NCI-H1105 (cell line): ENCODE measurements at regions not wholly inside any gene's neighbourhood (a gene's known extent, or its start where the extent isn't known, plus 50 kb on each side); places are given as distances from the start of the nearest gene placed in this dataset.
A peak's percentile ranks its signal among the peaks of the same experiment; 100 is the strongest.

Source experiments
- DNase-seq: peaks from one replicate; lab custom pipeline; 2025; lab: John Stamatoyannopoulos, UW

GRCh38 chr14:94995551-94995950 lies 161.8 kb downstream of the DICER1 start:
- no peak for DNase-seq

- no peak for DNase-seq
These were observed 163.1 kb downstream of the DICER1 start for GRCh38 chr14:94994245-94994644.

GRCh38 chr14:94992046-94992445 lies 165.3 kb downstream of the DICER1 start:
- no peak for DNase-seq

GRCh38 chr14:94989946-94990345 lies 167.4 kb downstream of the DICER1 start:
- DNase-seq = peak; percentile 8

- no peak for DNase-seq
These were observed 167.9 kb downstream of the DICER1 start for GRCh38 chr14:94989417-94989816.

- DNase-seq = no peak
These were observed 169.9 kb downstream of the DICER1 start for GRCh38 chr14:94987409-94987808.

GRCh38 chr14:94979891-94980290 lies 177.4 kb downstream of the DICER1 start:
- no peak for DNase-seq

GRCh38 chr14:94977016-94977415 lies 180.3 kb downstream of the DICER1 start:
- DNase-seq = no peak

GRCh38 chr14:94975366-94975765 lies 182.0 kb downstream of the DICER1 start:
- no peak for DNase-seq

GRCh38 chr14:94974893-94975292 lies 182.4 kb downstream of the DICER1 start:
- no peak for DNase-seq

- DNase-seq = no peak
These were observed 182.9 kb downstream of the DICER1 start for GRCh38 chr14:94974422-94974821.

- no peak for DNase-seq
These were observed 185.6 kb downstream of the DICER1 start for GRCh38 chr14:94971750-94972149.

- no peak for DNase-seq
These were observed 186.2 kb downstream of the DICER1 start for GRCh38 chr14:94970941-94971730.

- DNase-seq = no peak
These were observed 187.6 kb downstream of the DICER1 start for GRCh38 chr14:94969766-94970165.

- DNase-seq = no peak
These were observed 190.5 kb downstream of the DICER1 start for GRCh38 chr14:94966868-94967267.

- no peak for DNase-seq
These were observed 191.0 kb downstream of the DICER1 start for GRCh38 chr14:94966344-94966743.

- no peak for DNase-seq
These were observed 191.6 kb downstream of the DICER1 start for GRCh38 chr14:94965551-94966313.

- DNase-seq = no peak
These were observed 192.4 kb downstream of the DICER1 start for GRCh38 chr14:94964931-94965330.

GRCh38 chr14:94964181-94964580 lies 193.1 kb downstream of the DICER1 start:
- no peak for DNase-seq

GRCh38 chr14:94963051-94963450 lies 193.1 kb upstream of the GSC start:
- no peak for DNase-seq

GRCh38 chr14:94962166-94962575 lies 192.3 kb upstream of the GSC start:
- no peak for DNase-seq

GRCh38 chr14:94961386-94962165 lies 191.7 kb upstream of the GSC start:
- DNase-seq = no peak
